OCI-LY3 (cell line): ENCODE measurements at regions not wholly inside any gene's neighbourhood (a gene's known extent, or its start where the extent isn't known, plus 50 kb on each side); places are given as distances from the start of the nearest gene placed in this dataset.

Experiments
- EZH2phosphoT487 ChIP-seq: fragments of 200-600 bp; shearing (Covaris generic); IDR thresholded peaks from 2 replicates; pipeline ENCODE4 v1.6.1; 2018; ENCODE audit warnings: antibody characterized with exemption, mixed run types, low read depth
- TF ChIP-seq, protein P1 (sequence below): fragments of 200-600, 300-600 bp; sonication (generic); IDR thresholded peaks from 2 replicates; pipeline ENCODE4 v1.5.1; 2014; ENCODE audit warnings: antibody characterized with exemption, low read length, low read depth

DNA sequence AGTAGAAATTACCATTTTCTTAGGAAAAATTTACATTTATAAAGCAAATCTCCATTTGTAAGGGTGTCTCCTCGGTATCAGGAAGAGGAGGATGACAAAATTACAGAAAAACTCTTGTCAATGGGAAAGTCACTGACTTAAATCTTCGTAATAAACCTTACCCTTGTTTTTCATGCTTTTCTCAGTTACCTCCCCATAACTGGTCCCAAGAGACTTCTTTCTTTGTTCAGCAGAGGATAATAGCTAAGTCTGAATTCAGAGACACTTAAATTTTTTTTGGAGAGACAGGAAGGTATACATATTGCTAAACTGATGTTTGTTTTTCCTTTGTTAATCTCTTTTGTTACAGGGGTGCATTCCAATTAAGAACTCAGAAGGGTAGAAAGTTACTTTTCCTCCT, 125.5 kb upstream of the JADE1 start:
- TF ChIP-seq, protein P1, sequence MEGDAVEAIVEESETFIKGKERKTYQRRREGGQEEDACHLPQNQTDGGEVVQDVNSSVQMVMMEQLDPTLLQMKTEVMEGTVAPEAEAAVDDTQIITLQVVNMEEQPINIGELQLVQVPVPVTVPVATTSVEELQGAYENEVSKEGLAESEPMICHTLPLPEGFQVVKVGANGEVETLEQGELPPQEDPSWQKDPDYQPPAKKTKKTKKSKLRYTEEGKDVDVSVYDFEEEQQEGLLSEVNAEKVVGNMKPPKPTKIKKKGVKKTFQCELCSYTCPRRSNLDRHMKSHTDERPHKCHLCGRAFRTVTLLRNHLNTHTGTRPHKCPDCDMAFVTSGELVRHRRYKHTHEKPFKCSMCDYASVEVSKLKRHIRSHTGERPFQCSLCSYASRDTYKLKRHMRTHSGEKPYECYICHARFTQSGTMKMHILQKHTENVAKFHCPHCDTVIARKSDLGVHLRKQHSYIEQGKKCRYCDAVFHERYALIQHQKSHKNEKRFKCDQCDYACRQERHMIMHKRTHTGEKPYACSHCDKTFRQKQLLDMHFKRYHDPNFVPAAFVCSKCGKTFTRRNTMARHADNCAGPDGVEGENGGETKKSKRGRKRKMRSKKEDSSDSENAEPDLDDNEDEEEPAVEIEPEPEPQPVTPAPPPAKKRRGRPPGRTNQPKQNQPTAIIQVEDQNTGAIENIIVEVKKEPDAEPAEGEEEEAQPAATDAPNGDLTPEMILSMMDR = no peak
- TF ChIP-seq EZH2phosphoT487 = no peak
